ENCODE measurements at regions not wholly inside any gene's neighbourhood (a gene's known extent, or its start where the extent isn't known, plus 50 kb on each side); places are given as distances from the start of the nearest gene placed in this dataset.

DNA sequence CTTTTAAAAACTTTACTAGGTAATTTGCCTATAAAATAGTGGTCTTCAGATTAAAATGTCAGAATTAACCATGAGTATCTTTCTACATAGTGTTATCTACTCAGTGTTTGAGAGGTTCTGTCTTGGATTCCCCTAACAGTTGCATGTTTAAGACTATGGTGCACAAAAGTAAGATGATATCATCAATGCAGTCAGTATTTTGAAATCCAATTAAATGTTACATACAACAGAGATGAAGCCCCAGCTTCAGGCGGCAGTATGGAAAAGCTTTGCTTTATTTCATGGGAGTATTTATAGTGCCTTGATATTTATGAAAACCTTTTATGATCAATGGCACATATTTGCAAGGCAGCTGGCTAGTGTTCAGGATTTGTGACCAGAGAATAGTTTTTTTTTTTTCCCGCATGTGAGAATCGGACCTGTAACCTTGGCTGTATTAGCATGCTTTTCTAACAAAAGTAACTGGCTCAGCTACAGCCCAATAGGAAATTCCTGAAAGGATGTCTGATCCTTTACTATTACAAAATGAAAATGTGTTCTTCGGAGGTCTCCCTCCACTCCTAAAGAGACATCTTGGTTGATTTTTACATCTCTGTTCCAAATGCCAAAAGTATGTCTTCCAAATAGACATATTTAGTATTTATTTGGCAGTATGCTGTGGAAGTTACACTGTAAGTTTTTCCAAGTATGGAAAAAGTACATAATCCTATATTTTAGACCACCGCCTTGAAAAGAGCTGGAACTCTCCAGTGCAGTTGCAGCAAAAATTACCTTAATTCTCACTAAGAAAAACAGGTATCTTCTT is 319.3 kb upstream of the UBE2E3 start:
- TF ChIP-seq, protein P1, sequence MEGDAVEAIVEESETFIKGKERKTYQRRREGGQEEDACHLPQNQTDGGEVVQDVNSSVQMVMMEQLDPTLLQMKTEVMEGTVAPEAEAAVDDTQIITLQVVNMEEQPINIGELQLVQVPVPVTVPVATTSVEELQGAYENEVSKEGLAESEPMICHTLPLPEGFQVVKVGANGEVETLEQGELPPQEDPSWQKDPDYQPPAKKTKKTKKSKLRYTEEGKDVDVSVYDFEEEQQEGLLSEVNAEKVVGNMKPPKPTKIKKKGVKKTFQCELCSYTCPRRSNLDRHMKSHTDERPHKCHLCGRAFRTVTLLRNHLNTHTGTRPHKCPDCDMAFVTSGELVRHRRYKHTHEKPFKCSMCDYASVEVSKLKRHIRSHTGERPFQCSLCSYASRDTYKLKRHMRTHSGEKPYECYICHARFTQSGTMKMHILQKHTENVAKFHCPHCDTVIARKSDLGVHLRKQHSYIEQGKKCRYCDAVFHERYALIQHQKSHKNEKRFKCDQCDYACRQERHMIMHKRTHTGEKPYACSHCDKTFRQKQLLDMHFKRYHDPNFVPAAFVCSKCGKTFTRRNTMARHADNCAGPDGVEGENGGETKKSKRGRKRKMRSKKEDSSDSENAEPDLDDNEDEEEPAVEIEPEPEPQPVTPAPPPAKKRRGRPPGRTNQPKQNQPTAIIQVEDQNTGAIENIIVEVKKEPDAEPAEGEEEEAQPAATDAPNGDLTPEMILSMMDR (IDR thresholded peaks at IDR 0.05) = no peak
- TF ChIP-seq POLR2A (IDR thresholded peaks at IDR 0.05) = no peak

Data from right lobe of liver (tissue), 4 donors.